ENCODE measurements at regions not wholly inside any gene's neighbourhood (a gene's known extent, or its start where the extent isn't known, plus 50 kb on each side); places are given as distances from the start of the nearest gene placed in this dataset.

- Histone ChIP-seq H3K4me1 (ENCODE audit: control insufficient read depth, extremely low read depth, insufficient read depth, low read length) (no peaks in the 10 kb centered on the region), H3K4me2 (ENCODE audit: insufficient read depth, low read length) (no peak overlapping the region), H2AFZ (ENCODE audit: low read depth, low read length) (no peak overlapping the region), H3K27me3 (ENCODE audit: control insufficient read depth in 2 of 2, insufficient read depth in 2 of 2, low read length in 2 of 2) (no peaks in the 10 kb centered on the region), H3K4me3 (replicated peaks in 1 of 3; ENCODE audit: insufficient read depth in 1 of 3, low read depth in 1 of 3, low read length in 3 of 3) (no peak overlapping the region), H4K20me1 (replicated peaks; ENCODE audit: control insufficient read depth, extremely low read depth, insufficient read depth, low read length) (no peaks in the 10 kb centered on the region), H3K36me3 (ENCODE audit: control insufficient read depth in 2 of 2, extremely low read depth in 1 of 2, insufficient read depth in 2 of 2, low read length in 2 of 2) (no peaks in the 10 kb centered on the region), H3K9me3 (replicated peaks; ENCODE audit: control insufficient read depth, insufficient read depth, low read length) (no peaks in the 10 kb centered on the region), H3K27ac (ENCODE audit: insufficient read depth, low read depth, low read length) (no peak overlapping the region), H3K9ac (replicated peaks; ENCODE audit: extremely low read depth, insufficient read depth, low read length) (no peak overlapping the region), H3K79me2 (ENCODE audit: control insufficient read depth, insufficient read depth, low read length) (no peaks in the 10 kb centered on the region), H3K9me1 (replicated peaks; ENCODE audit: control insufficient read depth, extremely low read depth, insufficient read depth, low read length) (no peaks in the 10 kb centered on the region)
- dilution Hi-C loops (cut with MboI; ENCODE audit: extremely low pct_ligation_motif_present, low sequenced_read_pairs) = no loop called here
- ChIA-PET POLR2A (no interaction called here), CTCF (no interaction called here)
- intact Hi-C loops (cut with micrococcal nuclease) = no loop called here
- BruUV-seq (replicated peaks) = no TSS peak
- DNase-seq (ENCODE audit: low read depth, low spot score) (no peak), FAIRE-seq (no peak)
- TF ChIP-seq, protein P1, sequence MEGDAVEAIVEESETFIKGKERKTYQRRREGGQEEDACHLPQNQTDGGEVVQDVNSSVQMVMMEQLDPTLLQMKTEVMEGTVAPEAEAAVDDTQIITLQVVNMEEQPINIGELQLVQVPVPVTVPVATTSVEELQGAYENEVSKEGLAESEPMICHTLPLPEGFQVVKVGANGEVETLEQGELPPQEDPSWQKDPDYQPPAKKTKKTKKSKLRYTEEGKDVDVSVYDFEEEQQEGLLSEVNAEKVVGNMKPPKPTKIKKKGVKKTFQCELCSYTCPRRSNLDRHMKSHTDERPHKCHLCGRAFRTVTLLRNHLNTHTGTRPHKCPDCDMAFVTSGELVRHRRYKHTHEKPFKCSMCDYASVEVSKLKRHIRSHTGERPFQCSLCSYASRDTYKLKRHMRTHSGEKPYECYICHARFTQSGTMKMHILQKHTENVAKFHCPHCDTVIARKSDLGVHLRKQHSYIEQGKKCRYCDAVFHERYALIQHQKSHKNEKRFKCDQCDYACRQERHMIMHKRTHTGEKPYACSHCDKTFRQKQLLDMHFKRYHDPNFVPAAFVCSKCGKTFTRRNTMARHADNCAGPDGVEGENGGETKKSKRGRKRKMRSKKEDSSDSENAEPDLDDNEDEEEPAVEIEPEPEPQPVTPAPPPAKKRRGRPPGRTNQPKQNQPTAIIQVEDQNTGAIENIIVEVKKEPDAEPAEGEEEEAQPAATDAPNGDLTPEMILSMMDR (IDR thresholded peaks at IDR 0.05; ENCODE audit: extremely low read depth in 1 of 2, insufficient read depth in 1 of 2, low read depth in 1 of 2, low read length in 2 of 2) = no peak
- TF ChIP-seq EZH2 (IDR thresholded peaks at IDR 0.05; ENCODE audit: borderline replicate concordance, low read depth, low read length, severe bottlenecking) = no peak
- no peak for TF ChIP-seq FOS (IDR thresholded peaks at IDR 0.05; ENCODE audit: borderline replicate concordance, insufficient read depth, low read length)
- no peak for TF ChIP-seq POLR2AphosphoS5 (IDR thresholded peaks at IDR 0.05; ENCODE audit: insufficient read depth, low read depth, low read length)
Measured at GRCh38 chr4:96602661-96603060, 762.8 kb downstream of the PDHA2 start.

- Histone ChIP-seq H3K36me3 (ENCODE audit: control insufficient read depth in 2 of 2, extremely low read depth in 1 of 2, insufficient read depth in 2 of 2, low read length in 2 of 2) (no peaks in the 10 kb centered on the region), H3K27ac (ENCODE audit: insufficient read depth, low read depth, low read length) (no peak overlapping the region), H4K20me1 (replicated peaks; ENCODE audit: control insufficient read depth, extremely low read depth, insufficient read depth, low read length) (no peaks in the 10 kb centered on the region), H3K4me1 (ENCODE audit: control insufficient read depth, extremely low read depth, insufficient read depth, low read length) (no peaks in the 10 kb centered on the region), H3K4me3 (replicated peaks in 1 of 3; ENCODE audit: insufficient read depth in 1 of 3, low read depth in 1 of 3, low read length in 3 of 3) (no peak overlapping the region), H3K9ac (replicated peaks; ENCODE audit: extremely low read depth, insufficient read depth, low read length) (no peak overlapping the region), H3K9me3 (replicated peaks; ENCODE audit: control insufficient read depth, insufficient read depth, low read length) (no peaks in the 10 kb centered on the region), H3K9me1 (replicated peaks; ENCODE audit: control insufficient read depth, extremely low read depth, insufficient read depth, low read length) (no peaks in the 10 kb centered on the region), H3K4me2 (ENCODE audit: insufficient read depth, low read length) (no peak overlapping the region), H2AFZ (ENCODE audit: low read depth, low read length) (peak overlapping the region; percentile 54), H3K27me3 (ENCODE audit: control insufficient read depth in 2 of 2, insufficient read depth in 2 of 2, low read length in 2 of 2) (no peaks in the 10 kb centered on the region), H3K79me2 (ENCODE audit: control insufficient read depth, insufficient read depth, low read length) (no peaks in the 10 kb centered on the region)
- dilution Hi-C loops (cut with MboI; ENCODE audit: extremely low pct_ligation_motif_present, low sequenced_read_pairs) (no loop called here), intact Hi-C loops (cut with micrococcal nuclease) (no loop called here)
- CTCF ChIA-PET = no interaction called here
- POLR2A ChIA-PET = no interaction called here
- no peak for FAIRE-seq
- no peak for TF ChIP-seq MAX (IDR thresholded peaks at IDR 0.05; ENCODE audit: insufficient read depth, insufficient read length)
- TF ChIP-seq, protein P1 (IDR thresholded peaks at IDR 0.05; ENCODE audit: extremely low read depth in 1 of 2, insufficient read depth in 1 of 2, low read depth in 1 of 2, low read length in 2 of 2) = no peak
- no peak for DNase-seq (ENCODE audit: low read depth, low spot score)
- BruUV-seq (replicated peaks) = no TSS peak
Measured at GRCh38 chr4:96603641-96604040, 763.7 kb downstream of the PDHA2 start.
